Tibial nerve (tissue), 4 donors: ENCODE measurements at regions not wholly inside any gene's neighbourhood (a gene's known extent, or its start where the extent isn't known, plus 50 kb on each side); places are given as distances from the start of the nearest gene placed in this dataset.

Source experiments
- EP300 ChIP-seq, 2 donors: sonication (generic); formaldehyde crosslinking; IDR thresholded peaks; one replicate each; pipeline ENCODE4 v1.6.1; 2017; ENCODE audit warnings: antibody characterized with exemption in 2 of 2, mild to moderate bottlenecking in 1 of 2
- TF ChIP-seq, protein P1 (sequence below), 5 experiments: fragments of 200-600 bp in 3 of 5; fragments of 450-650 bp in 2 of 5; sonication (generic) in 3 of 5; IDR thresholded peaks; one replicate each; pipeline ENCODE4 v1.5.1; 2016 to 2019; ENCODE audit warnings: antibody characterized with exemption in 5 of 5, mild to moderate bottlenecking in 3 of 5, moderate library complexity in 2 of 5

DNA sequence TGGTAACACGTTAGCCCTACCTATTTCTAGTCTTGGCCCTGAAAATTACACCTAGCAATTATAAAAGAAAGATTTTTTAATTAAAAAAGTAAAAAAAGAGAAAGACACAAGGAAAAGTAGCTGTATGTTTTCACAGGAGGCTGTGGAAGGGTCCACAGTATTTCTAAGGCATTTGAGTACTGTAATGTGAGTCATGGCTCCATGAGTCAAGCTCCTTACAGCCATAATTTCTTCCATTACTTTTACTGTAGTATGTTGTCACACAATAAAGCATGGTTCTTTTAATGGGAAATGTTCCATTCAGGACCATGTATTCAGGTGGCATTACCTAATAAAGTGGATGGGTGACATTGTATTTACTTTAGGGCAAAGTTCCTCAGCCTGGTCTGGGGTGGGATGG lies 113.4 kb downstream of the GPR37 start:
- TF ChIP-seq, protein P1, sequence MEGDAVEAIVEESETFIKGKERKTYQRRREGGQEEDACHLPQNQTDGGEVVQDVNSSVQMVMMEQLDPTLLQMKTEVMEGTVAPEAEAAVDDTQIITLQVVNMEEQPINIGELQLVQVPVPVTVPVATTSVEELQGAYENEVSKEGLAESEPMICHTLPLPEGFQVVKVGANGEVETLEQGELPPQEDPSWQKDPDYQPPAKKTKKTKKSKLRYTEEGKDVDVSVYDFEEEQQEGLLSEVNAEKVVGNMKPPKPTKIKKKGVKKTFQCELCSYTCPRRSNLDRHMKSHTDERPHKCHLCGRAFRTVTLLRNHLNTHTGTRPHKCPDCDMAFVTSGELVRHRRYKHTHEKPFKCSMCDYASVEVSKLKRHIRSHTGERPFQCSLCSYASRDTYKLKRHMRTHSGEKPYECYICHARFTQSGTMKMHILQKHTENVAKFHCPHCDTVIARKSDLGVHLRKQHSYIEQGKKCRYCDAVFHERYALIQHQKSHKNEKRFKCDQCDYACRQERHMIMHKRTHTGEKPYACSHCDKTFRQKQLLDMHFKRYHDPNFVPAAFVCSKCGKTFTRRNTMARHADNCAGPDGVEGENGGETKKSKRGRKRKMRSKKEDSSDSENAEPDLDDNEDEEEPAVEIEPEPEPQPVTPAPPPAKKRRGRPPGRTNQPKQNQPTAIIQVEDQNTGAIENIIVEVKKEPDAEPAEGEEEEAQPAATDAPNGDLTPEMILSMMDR (IDR thresholded peaks at IDR 0.05) = no peak
- no peak for TF ChIP-seq EP300 (IDR thresholded peaks at IDR 0.05)
